SK-N-SH treated with all-trans-retinoic acid at 6 μM for 48 hours (cell line): ENCODE measurements at regions not wholly inside any gene's neighbourhood (a gene's known extent, or its start where the extent isn't known, plus 50 kb on each side); places are given as distances from the start of the nearest gene placed in this dataset.

Experiments used
- CREB5 ChIP-seq: fragments of 250-450 bp; sonication (Bioruptor Pico); IDR thresholded peaks from 2 replicates; pipeline ENCODE4 v1.5.1; 2020; ENCODE audit warnings: low read depth, mild to moderate bottlenecking, moderate library complexity
- TCF4 ChIP-seq: fragments of 250-450 bp; sonication (Bioruptor Pico); IDR thresholded peaks from 2 replicates; pipeline ENCODE4 v1.8.0; 2021; ENCODE audit warnings: mild to moderate bottlenecking, moderate library complexity, borderline replicate concordance
- ZNF565 ChIP-seq: fragments of 450-650 bp; formaldehyde crosslinking; conservative IDR thresholded peaks from 2 replicates; pipeline ENCODE4 v1.5.0; 2020; ENCODE audit warnings: low read depth, mild to moderate bottlenecking, moderate library complexity

- no peak for TF ChIP-seq CREB5 (CRISPR knock-in tag)
- no peak for TF ChIP-seq TCF4 (CRISPR knock-in tag)
- no peak for TF ChIP-seq ZNF565
Observed at GRCh38 chr4:188665491-188666457, 526.5 kb downstream of the TRIML1 start.
